CD4-positive, alpha-beta T cell treated with Interferon gamma for 1 hour (primary cell): ENCODE measurements at regions not wholly inside any gene's neighbourhood (a gene's known extent, or its start where the extent isn't known, plus 50 kb on each side); places are given as distances from the start of the nearest gene placed in this dataset.

ENCODE experiments used
- DNase-seq: peaks from one replicate; pipeline ENCODE4 v3.0.0-alpha.2; 2020

- DNase-seq = no peak
Observed at GRCh38 chr12:19834592-19834991, 395.3 kb downstream of the AEBP2 start.

- no peak for DNase-seq
Observed at GRCh38 chr12:19836056-19836455, 396.8 kb downstream of the AEBP2 start.

- DNase-seq = no peak
Observed at GRCh38 chr12:19836456-19836855, 397.2 kb downstream of the AEBP2 start.

GRCh38 chr12:19837543-19837942 lies 398.3 kb downstream of the AEBP2 start:
- DNase-seq = no peak

GRCh38 chr12:19841451-19841850 lies 402.2 kb downstream of the AEBP2 start:
- no peak for DNase-seq

- DNase-seq = no peak
Observed at GRCh38 chr12:19842116-19842515, 402.8 kb downstream of the AEBP2 start.

- no peak for DNase-seq
Observed at GRCh38 chr12:19844224-19844623, 404.9 kb downstream of the AEBP2 start.

- DNase-seq = no peak
Observed at GRCh38 chr12:19846574-19846973, 407.3 kb downstream of the AEBP2 start.

- no peak for DNase-seq
Observed at GRCh38 chr12:19847294-19848059, 408.2 kb downstream of the AEBP2 start.

- DNase-seq = no peak
Observed at GRCh38 chr12:19848421-19848820, 409.1 kb downstream of the AEBP2 start.

GRCh38 chr12:19849208-19849607 lies 409.9 kb downstream of the AEBP2 start:
- no peak for DNase-seq

GRCh38 chr12:19850346-19851065 lies 411.2 kb downstream of the AEBP2 start:
- DNase-seq = no peak

GRCh38 chr12:19852100-19852855 lies 413.0 kb downstream of the AEBP2 start:
- DNase-seq = no peak

GRCh38 chr12:19855851-19856250 lies 416.6 kb downstream of the AEBP2 start:
- no peak for DNase-seq

GRCh38 chr12:19856389-19856788 lies 417.1 kb downstream of the AEBP2 start:
- no peak for DNase-seq

GRCh38 chr12:19857204-19857603 lies 417.9 kb downstream of the AEBP2 start:
- no peak for DNase-seq

- DNase-seq = no peak
Observed at GRCh38 chr12:19867151-19867550, 427.9 kb downstream of the AEBP2 start.

GRCh38 chr12:19867970-19868369 lies 428.7 kb downstream of the AEBP2 start:
- no peak for DNase-seq

- no peak for DNase-seq
Observed at GRCh38 chr12:19869413-19869812, 430.1 kb downstream of the AEBP2 start.

GRCh38 chr12:19872621-19873540 lies 433.6 kb downstream of the AEBP2 start:
- DNase-seq = no peak

GRCh38 chr12:19880076-19880475 lies 440.8 kb downstream of the AEBP2 start:
- DNase-seq = no peak

GRCh38 chr12:19880721-19881120 lies 441.4 kb downstream of the AEBP2 start:
- DNase-seq = no peak

- DNase-seq = no peak
Observed at GRCh38 chr12:19882346-19882745, 443.1 kb downstream of the AEBP2 start.
